ENCODE measurements at regions not wholly inside any gene's neighbourhood (a gene's known extent, or its start where the extent isn't known, plus 50 kb on each side); places are given as distances from the start of the nearest gene placed in this dataset.

DNA sequence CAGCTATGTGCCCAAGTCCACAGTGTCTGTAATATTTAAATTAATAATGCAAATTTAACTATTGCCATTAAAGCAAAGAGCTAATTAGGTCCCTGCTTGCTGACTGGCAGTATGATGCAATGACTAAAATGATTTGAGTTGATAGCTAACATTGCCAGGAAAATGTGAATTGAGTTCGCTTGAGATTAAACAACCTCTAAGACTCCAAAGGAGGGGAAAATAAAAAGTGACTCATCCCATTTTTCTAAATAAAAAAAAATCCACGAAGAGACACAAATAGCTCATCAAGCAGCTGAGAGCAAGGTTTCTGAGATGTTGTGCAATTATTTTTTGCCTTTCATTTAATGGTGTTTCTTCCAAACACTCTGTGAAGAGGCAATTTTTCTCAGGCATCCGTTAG lies 413.0 kb downstream of the MTX2 start:
- no CpG with 5 or more reads among the region's 3 CpGs for WGBS (ENCODE audit: insufficient coverage)

DNA sequence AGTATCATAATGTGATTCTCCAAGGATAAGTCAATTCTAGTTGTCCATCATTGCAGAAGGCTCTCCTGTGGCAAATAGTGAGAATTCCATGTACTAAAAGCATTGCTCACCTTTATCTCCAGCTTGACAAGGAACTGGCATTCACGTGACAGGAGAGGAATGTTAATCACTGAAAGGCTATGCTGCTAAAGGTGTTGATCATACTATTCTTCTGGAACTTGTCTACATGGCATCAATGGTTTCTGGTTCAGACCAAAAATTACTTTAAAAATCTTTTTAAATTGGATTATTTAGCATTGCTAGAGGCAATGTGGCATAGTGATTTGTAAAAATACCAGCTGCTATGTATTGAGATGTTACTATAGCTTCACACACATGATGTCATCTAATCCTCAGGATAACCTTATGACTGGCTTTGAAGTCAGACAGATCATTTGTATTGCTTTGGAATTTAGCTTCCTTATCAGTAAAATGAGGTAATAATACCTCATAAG lies 414.4 kb downstream of the MTX2 start:
- WGBS (ENCODE audit: insufficient coverage): no CpG with 5 or more reads among the region's 1 CpG
- Histone ChIP-seq H3K9me3 (replicated peaks; ENCODE audit: control insufficient read depth, low read depth, low read length) (no peaks in the 10 kb centered on the region), H3K27me3 (ENCODE audit: control insufficient read depth, insufficient read depth, low read length) (no peaks in the 10 kb centered on the region), H3K4me3 (ENCODE audit: low read length) (no peak overlapping the region), H3K27ac (ENCODE audit: low read length) (no peak overlapping the region), H3K4me1 (ENCODE audit: control insufficient read depth, insufficient read depth, low read length) (no peaks in the 10 kb centered on the region), H3K36me3 (ENCODE audit: control insufficient read depth, insufficient read depth, low read length) (no peaks in the 10 kb centered on the region)
- DNase-seq: no peak

More for the DNA sequence above, 413.0 kb downstream of the MTX2 start:
- peak; percentile 26 for DNase-seq
- Histone ChIP-seq H3K4me1 (ENCODE audit: control insufficient read depth, insufficient read depth, low read length) (no peaks in the 10 kb centered on the region), H3K27ac (ENCODE audit: low read length) (no peak overlapping the region), H3K4me3 (ENCODE audit: low read length) (no peak overlapping the region), H3K27me3 (ENCODE audit: control insufficient read depth, insufficient read depth, low read length) (no peaks in the 10 kb centered on the region), H3K9me3 (replicated peaks; ENCODE audit: control insufficient read depth, low read depth, low read length) (no peaks in the 10 kb centered on the region), H3K36me3 (ENCODE audit: control insufficient read depth, insufficient read depth, low read length) (no peaks in the 10 kb centered on the region)

DNA sequence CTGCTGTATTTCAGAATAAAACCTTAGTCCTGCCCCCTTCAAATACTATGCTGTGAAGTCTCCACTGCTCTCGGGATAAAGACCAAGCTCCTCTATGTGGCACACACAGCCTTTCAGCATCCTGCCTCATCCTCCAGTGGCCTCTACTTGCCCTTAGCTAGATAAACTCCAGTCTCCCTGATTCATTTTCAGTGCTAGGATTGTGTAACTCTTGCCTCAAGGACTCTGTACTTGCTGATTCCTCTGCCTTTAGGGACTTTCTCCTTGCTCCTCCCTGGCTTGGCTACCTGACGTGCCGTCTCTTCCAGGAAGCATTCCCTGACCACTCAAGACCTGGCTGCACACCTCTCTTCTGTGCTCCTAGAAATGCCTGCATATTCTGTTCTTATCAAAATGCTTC lies 416.7 kb downstream of the MTX2 start:
- no peaks in the 10 kb centered on the region for H3K36me3 ChIP-seq (ENCODE audit: control insufficient read depth, insufficient read depth, low read length)
- H3K4me1 ChIP-seq (ENCODE audit: control insufficient read depth, insufficient read depth, low read length): no peaks in the 10 kb centered on the region
- no peak overlapping the region for H3K27ac ChIP-seq (ENCODE audit: low read length)
- 94% methylated on average over 3 of the region's 3 CpGs for WGBS (ENCODE audit: insufficient coverage)
- no peak overlapping the region for H3K4me3 ChIP-seq (ENCODE audit: low read length)
- no peak for DNase-seq
- H3K9me3 ChIP-seq (replicated peaks; ENCODE audit: control insufficient read depth, low read depth, low read length): no peaks in the 10 kb centered on the region
- no peaks in the 10 kb centered on the region for H3K27me3 ChIP-seq (ENCODE audit: control insufficient read depth, insufficient read depth, low read length)

DNA sequence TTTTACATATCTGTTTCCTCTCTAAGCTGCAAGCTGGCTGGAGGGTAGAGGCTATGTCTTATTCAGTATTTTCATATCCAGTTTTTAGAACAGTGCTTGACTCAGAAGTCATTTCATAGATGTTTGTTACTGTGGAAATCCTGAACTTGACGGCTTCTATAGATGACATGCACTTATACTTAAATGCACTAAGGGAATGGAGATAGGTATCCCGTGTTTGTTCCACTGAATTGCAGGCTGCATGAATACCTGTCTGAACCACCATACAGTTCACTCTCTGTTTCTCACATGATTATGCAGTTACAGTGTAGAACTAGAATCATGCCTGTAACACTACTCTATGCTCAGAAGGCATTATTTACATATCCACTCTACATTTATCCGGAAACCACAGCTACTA lies 417.1 kb downstream of the MTX2 start:
- no CpG with 5 or more reads among the region's 3 CpGs for WGBS (ENCODE audit: insufficient coverage)
- Histone ChIP-seq H3K36me3 (ENCODE audit: control insufficient read depth, insufficient read depth, low read length) (no peaks in the 10 kb centered on the region), H3K4me3 (ENCODE audit: low read length) (no peak overlapping the region), H3K27ac (ENCODE audit: low read length) (no peak overlapping the region), H3K4me1 (ENCODE audit: control insufficient read depth, insufficient read depth, low read length) (no peaks in the 10 kb centered on the region), H3K27me3 (ENCODE audit: control insufficient read depth, insufficient read depth, low read length) (no peaks in the 10 kb centered on the region), H3K9me3 (replicated peaks; ENCODE audit: control insufficient read depth, low read depth, low read length) (no peaks in the 10 kb centered on the region)
- DNase-seq: no peak

DNA sequence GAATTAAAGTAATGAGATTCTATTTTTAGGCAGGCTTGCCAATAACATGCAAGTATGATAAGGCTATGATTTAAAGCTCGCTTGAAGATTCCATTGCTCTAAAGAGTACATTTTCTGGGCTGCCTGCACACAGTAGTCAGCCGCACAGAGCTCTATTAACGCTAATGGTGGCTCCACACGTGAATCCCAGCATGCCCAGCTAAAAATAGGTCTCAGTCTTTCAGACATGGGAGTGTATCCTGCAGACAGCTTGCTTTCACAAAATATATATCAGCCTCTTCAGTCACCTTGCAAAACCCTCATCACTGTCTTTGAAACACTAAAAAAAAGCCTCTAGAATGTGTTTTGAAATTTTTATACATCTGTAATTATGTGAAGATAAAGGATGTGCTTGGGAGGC lies 418.1 kb downstream of the MTX2 start:
- Histone ChIP-seq H3K4me3 (ENCODE audit: low read length) (no peak overlapping the region), H3K27me3 (ENCODE audit: control insufficient read depth, insufficient read depth, low read length) (no peaks in the 10 kb centered on the region), H3K36me3 (ENCODE audit: control insufficient read depth, insufficient read depth, low read length) (no peaks in the 10 kb centered on the region), H3K4me1 (ENCODE audit: control insufficient read depth, insufficient read depth, low read length) (no peaks in the 10 kb centered on the region), H3K27ac (ENCODE audit: low read length) (no peak overlapping the region), H3K9me3 (replicated peaks; ENCODE audit: control insufficient read depth, low read depth, low read length) (no peaks in the 10 kb centered on the region)
- 81% methylated on average over 3 of the region's 4 CpGs for WGBS (ENCODE audit: insufficient coverage)
- DNase-seq: no peak

DNA sequence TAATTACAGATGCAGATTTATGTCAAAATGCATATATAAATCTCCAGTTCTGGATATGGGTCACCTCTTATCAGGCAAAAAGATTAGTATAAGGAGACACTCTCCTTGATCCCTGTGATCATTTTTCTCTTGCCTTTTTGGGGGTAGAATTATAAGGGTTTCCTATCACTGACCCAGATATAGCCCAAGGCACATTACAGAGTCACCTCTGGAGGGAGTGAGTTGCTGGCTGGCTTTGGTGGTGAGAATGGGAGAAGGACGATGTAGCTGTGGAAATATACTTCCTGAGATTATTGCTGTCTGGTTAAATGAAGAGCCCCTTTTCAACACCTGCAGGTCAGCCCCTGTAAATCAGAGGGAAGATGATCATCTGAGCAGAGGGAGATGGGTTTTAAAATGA lies 418.7 kb downstream of the MTX2 start:
- Histone ChIP-seq H3K36me3 (ENCODE audit: control insufficient read depth, insufficient read depth, low read length) (no peaks in the 10 kb centered on the region), H3K4me1 (ENCODE audit: control insufficient read depth, insufficient read depth, low read length) (no peaks in the 10 kb centered on the region), H3K4me3 (ENCODE audit: low read length) (no peak overlapping the region), H3K27ac (ENCODE audit: low read length) (no peak overlapping the region), H3K27me3 (ENCODE audit: control insufficient read depth, insufficient read depth, low read length) (no peaks in the 10 kb centered on the region), H3K9me3 (replicated peaks; ENCODE audit: control insufficient read depth, low read depth, low read length) (no peaks in the 10 kb centered on the region)
- no peak for DNase-seq
- WGBS (ENCODE audit: insufficient coverage): no CpG with 5 or more reads among the region's 1 CpG

DNA sequence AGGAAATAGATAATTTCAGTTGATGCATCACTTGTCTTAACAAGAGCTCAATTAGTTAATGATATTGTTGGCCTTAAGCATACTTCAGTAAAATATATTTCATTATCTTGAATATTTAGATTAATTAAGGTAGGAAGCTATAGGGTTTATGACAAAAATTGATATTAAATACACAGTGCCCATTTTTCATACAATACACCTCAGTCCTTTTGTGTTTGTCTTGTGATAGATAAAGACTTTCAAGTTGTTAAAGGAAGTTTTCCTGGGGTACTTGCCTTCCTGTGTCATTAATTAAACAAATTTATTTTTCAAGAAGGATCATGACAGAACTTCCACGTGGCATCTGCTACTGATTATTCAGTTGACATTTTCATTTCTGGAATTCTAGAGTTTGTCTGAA lies 420.5 kb downstream of the MTX2 start:
- WGBS (ENCODE audit: insufficient coverage): no CpG with 5 or more reads among the region's 1 CpG
- H3K27me3 ChIP-seq (ENCODE audit: control insufficient read depth, insufficient read depth, low read length): no peaks in the 10 kb centered on the region
- no peaks in the 10 kb centered on the region for H3K4me1 ChIP-seq (ENCODE audit: control insufficient read depth, insufficient read depth, low read length)
- H3K36me3 ChIP-seq (ENCODE audit: control insufficient read depth, insufficient read depth, low read length): no peaks in the 10 kb centered on the region
- no peak overlapping the region for H3K27ac ChIP-seq (ENCODE audit: low read length)
- no peaks in the 10 kb centered on the region for H3K9me3 ChIP-seq (replicated peaks; ENCODE audit: control insufficient read depth, low read depth, low read length)
- no peak for DNase-seq
- H3K4me3 ChIP-seq (ENCODE audit: low read length): no peak overlapping the region

DNA sequence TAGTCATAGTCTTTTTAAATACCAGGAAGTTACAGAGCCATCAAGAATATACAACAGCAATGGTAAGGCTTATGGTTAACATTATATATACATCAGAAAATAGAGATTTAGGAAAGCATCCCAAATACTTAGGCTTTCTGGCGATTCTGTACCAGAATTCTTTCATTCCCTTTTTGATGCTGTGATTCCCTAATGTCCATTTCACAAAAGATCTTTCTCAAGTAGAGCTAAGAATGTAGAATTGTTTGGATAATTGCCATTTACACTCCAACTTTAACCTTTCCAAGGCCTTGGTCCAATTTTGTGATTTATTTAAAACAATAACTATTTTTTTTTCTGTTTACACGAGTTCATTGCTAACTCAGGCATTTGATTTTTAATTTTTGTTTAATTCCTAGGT lies 422.2 kb downstream of the MTX2 start:
- Histone ChIP-seq H3K36me3 (ENCODE audit: control insufficient read depth, insufficient read depth, low read length) (no peaks in the 10 kb centered on the region), H3K4me1 (ENCODE audit: control insufficient read depth, insufficient read depth, low read length) (no peaks in the 10 kb centered on the region), H3K27me3 (ENCODE audit: control insufficient read depth, insufficient read depth, low read length) (no peaks in the 10 kb centered on the region), H3K27ac (ENCODE audit: low read length) (no peak overlapping the region), H3K4me3 (ENCODE audit: low read length) (no peak overlapping the region), H3K9me3 (replicated peaks; ENCODE audit: control insufficient read depth, low read depth, low read length) (no peaks in the 10 kb centered on the region)
- WGBS (ENCODE audit: insufficient coverage): no CpG with 5 or more reads among the region's 2 CpGs
- peak; percentile 73 for DNase-seq

DNA sequence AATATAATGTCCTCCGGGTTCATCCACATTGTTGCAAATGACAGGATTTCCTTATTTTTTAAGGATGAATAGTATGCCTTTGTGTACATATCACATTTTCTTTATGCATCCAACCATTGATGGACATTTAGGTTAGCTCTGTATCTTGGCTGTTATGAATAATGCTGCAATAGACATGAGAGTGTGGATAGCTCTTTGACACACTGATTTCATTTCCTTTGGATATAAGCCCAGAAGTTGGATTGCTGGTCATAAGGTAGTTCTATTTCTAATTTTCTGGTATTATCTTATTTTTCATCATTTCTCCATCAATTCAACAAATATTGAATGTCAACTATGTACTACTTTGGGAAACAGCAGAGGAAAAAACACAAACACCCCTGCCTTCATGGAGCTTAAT lies 423.3 kb downstream of the MTX2 start:
- WGBS (ENCODE audit: insufficient coverage): no CpG with 5 or more reads among the region's 1 CpG
- Histone ChIP-seq H3K9me3 (replicated peaks; ENCODE audit: control insufficient read depth, low read depth, low read length) (no peaks in the 10 kb centered on the region), H3K4me1 (ENCODE audit: control insufficient read depth, insufficient read depth, low read length) (no peaks in the 10 kb centered on the region), H3K36me3 (ENCODE audit: control insufficient read depth, insufficient read depth, low read length) (no peaks in the 10 kb centered on the region), H3K27me3 (ENCODE audit: control insufficient read depth, insufficient read depth, low read length) (no peaks in the 10 kb centered on the region), H3K27ac (ENCODE audit: low read length) (no peak overlapping the region), H3K4me3 (ENCODE audit: low read length) (no peak overlapping the region)
- DNase-seq: peak; percentile 33

DNA sequence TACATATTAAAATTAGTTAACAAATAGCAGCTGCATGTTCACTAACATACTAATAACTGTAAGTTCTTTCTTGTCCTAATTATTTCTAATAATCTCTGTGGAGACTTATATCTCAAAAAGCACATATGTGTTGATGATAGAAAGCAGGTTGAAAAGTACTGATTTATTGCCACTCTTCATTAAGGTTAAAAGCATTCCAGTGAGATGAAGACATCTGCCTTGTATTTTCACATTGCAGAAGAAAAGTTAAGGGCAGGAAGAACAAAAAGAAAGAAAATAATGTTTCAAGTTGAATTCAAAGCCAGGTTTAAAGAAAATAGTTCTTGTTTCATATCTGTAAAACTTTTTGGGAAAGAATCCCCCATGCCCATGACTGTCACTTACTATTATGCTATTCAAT lies 429.9 kb downstream of the MTX2 start:
- Histone ChIP-seq H3K27ac (ENCODE audit: low read length) (no peak overlapping the region), H3K36me3 (ENCODE audit: control insufficient read depth, insufficient read depth, low read length) (no peaks in the 10 kb centered on the region), H3K27me3 (ENCODE audit: control insufficient read depth, insufficient read depth, low read length) (no peaks in the 10 kb centered on the region), H3K4me3 (ENCODE audit: low read length) (no peak overlapping the region), H3K9me3 (replicated peaks; ENCODE audit: control insufficient read depth, low read depth, low read length) (no peaks in the 10 kb centered on the region), H3K4me1 (ENCODE audit: control insufficient read depth, insufficient read depth, low read length) (no peaks in the 10 kb centered on the region)
- no peak for DNase-seq

DNA sequence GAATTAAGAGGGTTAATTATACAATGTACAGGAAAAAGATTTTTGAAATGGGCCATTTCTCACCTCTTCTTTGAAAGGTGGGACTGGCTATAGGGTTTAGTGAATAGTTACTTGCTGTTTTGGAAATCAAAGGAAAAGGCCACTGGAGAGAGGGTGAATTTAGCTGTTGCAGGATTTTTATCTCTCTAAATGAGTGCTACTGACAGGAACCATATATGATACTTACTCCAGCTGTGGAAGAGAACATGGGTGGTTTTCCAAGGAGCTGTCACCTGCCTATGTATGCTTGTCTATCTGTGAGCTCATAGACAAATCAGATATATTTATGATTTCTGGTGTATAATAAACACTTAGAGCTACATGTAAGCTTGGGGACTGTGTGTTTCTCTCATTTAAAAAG lies 430.4 kb downstream of the MTX2 start:
- Histone ChIP-seq H3K36me3 (ENCODE audit: control insufficient read depth, insufficient read depth, low read length) (no peaks in the 10 kb centered on the region), H3K27me3 (ENCODE audit: control insufficient read depth, insufficient read depth, low read length) (no peaks in the 10 kb centered on the region)
- DNase-seq: no peak

More for the DNA sequence above, 430.4 kb downstream of the MTX2 start:
- H3K27ac ChIP-seq (ENCODE audit: low read length): no peak overlapping the region
- no peaks in the 10 kb centered on the region for H3K9me3 ChIP-seq (replicated peaks; ENCODE audit: control insufficient read depth, low read depth, low read length)
- no peak overlapping the region for H3K4me3 ChIP-seq (ENCODE audit: low read length)
- H3K4me1 ChIP-seq (ENCODE audit: control insufficient read depth, insufficient read depth, low read length): no peaks in the 10 kb centered on the region
